GM19455 (cell line): ENCODE measurements at regions not wholly inside any gene's neighbourhood (a gene's known extent, or its start where the extent isn't known, plus 50 kb on each side); places are given as distances from the start of the nearest gene placed in this dataset.

Source experiments
- ATAC-seq: cut with Tn5 transposase; IDR thresholded peaks from one replicate; pipeline ENCODE4 v1.9.1; 2021; ENCODE audit not compliant: unreplicated experiment

GRCh38 chr10:118108194-118109026 lies 61.7 kb upstream of the RAB11FIP2 start:
- ATAC-seq = no peak

- ATAC-seq = no peak
Observed at GRCh38 chr10:118107541-118107940, 60.8 kb upstream of the RAB11FIP2 start.

- no peak for ATAC-seq
Observed at GRCh38 chr10:118107040-118107439, 60.3 kb upstream of the RAB11FIP2 start.

GRCh38 chr10:118106426-118106825 lies 59.7 kb upstream of the RAB11FIP2 start:
- ATAC-seq = no peak

GRCh38 chr10:118102121-118102520 lies 55.4 kb upstream of the RAB11FIP2 start:
- no peak for ATAC-seq

GRCh38 chr10:118101501-118101900 lies 54.8 kb upstream of the RAB11FIP2 start:
- no peak for ATAC-seq
